ENCODE measurements at regions not wholly inside any gene's neighbourhood (a gene's known extent, or its start where the extent isn't known, plus 50 kb on each side); places are given as distances from the start of the nearest gene placed in this dataset.

GRCh38 chr6:65900928-65901327 lies 193.9 kb upstream of the EYS start:
- DNase-seq: no peak

GRCh38 chr6:65896140-65896539 lies 189.1 kb upstream of the EYS start:
- DNase-seq: no peak

- no peak for DNase-seq
Observed at GRCh38 chr6:65876668-65877067, 169.6 kb upstream of the EYS start.

- DNase-seq: no peak
Observed at GRCh38 chr6:65852369-65852852, 145.4 kb upstream of the EYS start.

GRCh38 chr6:65830151-65830550 lies 123.1 kb upstream of the EYS start:
- DNase-seq: no peak

- DNase-seq: no peak
Observed at GRCh38 chr6:65819152-65819551, 112.1 kb upstream of the EYS start.

GRCh38 chr6:65818576-65818975 lies 111.5 kb upstream of the EYS start:
- DNase-seq: no peak

GRCh38 chr6:65816991-65817390 lies 110.0 kb upstream of the EYS start:
- DNase-seq: no peak

GRCh38 chr6:65814071-65814470 lies 107.0 kb upstream of the EYS start:
- no peak for DNase-seq

GRCh38 chr6:65803186-65803585 lies 96.2 kb upstream of the EYS start:
- no peak for DNase-seq

- DNase-seq: no peak
Observed at GRCh38 chr6:65799389-65799788, 92.4 kb upstream of the EYS start.

- DNase-seq: no peak
Observed at GRCh38 chr6:65798280-65799014, 91.4 kb upstream of the EYS start.

GRCh38 chr6:65790666-65791065 lies 83.6 kb upstream of the EYS start:
- DNase-seq: no peak

GRCh38 chr6:65787787-65788186 lies 80.8 kb upstream of the EYS start:
- no peak for DNase-seq

GRCh38 chr6:65786815-65787214 lies 79.8 kb upstream of the EYS start:
- no peak for DNase-seq

- no peak for DNase-seq
Observed at GRCh38 chr6:65780691-65781090, 73.7 kb upstream of the EYS start.

GRCh38 chr6:65776332-65776731 lies 69.3 kb upstream of the EYS start:
- no peak for DNase-seq

- no peak for DNase-seq
Observed at GRCh38 chr6:65771946-65772345, 64.9 kb upstream of the EYS start.

- DNase-seq: no peak
Observed at GRCh38 chr6:65761890-65762289, 54.9 kb upstream of the EYS start.

GRCh38 chr6:65760285-65760684 lies 53.3 kb upstream of the EYS start:
- DNase-seq: no peak

All from activated effector memory CD4-positive, alpha-beta T cell treated with anti-CD3 and anti-CD28 coated beads, Interleukin-2, amount 50 U/mL, for 16 hours (primary cell).